Testis (tissue), 2 donors: ENCODE measurements at regions not wholly inside any gene's neighbourhood (a gene's known extent, or its start where the extent isn't known, plus 50 kb on each side); places are given as distances from the start of the nearest gene placed in this dataset.
"Not testable (repeated sequence)": the region's sequence is repeated elsewhere in the genome, so short reads cannot be mapped to it uniquely, and the experiment has no call there.

Experiments used
- CTCF ChIP-seq, 3 experiments: fragments of 450-650 bp in 2 of 3; fragments of 200-600 bp in 1 of 3; sonication (generic) in 1 of 3; IDR thresholded peaks; one replicate each; pipeline ENCODE4 v1.5.1; 2016 to 2019; ENCODE audit warnings: antibody characterized with exemption in 3 of 3, mild to moderate bottlenecking in 2 of 3, moderate library complexity in 1 of 3
- POLR2A ChIP-seq: fragments of 450-650 bp; IDR thresholded peaks from one replicate; pipeline ENCODE4 v1.6.1; 2017; ENCODE audit warnings: antibody characterized with exemption, mild to moderate bottlenecking, moderate library complexity

- not testable (repeated sequence) for TF ChIP-seq CTCF (IDR thresholded peaks at IDR 0.05); POLR2A
These were observed 617.8 kb upstream of the AUTS2 start for GRCh38 chr7:68980432-68980831.
